ENCODE measurements at regions not wholly inside any gene's neighbourhood (a gene's known extent, or its start where the extent isn't known, plus 50 kb on each side); places are given as distances from the start of the nearest gene placed in this dataset.
A peak's percentile ranks its signal among the peaks of the same experiment; 100 is the strongest.

DNA sequence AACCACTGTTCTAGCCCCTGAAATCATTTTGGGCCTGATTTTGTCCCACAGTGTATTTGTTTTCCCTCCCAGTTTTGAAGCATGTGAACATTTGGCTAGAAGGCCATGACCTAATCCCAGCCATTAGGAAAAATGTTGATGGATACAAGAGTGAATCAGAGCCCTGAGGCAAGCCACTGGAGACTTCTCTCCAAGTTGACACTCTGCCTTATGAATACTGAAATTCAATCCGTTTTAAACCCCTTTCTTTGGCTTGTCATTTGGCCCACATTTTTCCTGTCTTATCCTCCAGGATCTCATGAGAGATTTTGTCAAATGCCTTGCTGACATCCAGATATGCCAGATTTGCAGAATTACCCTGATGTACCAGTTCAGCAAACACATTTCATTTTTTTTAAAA, 158.8 kb downstream of the FAT3 start:
- peak; percentile 64 for DNase-seq (ENCODE audit: low read depth)

DNA sequence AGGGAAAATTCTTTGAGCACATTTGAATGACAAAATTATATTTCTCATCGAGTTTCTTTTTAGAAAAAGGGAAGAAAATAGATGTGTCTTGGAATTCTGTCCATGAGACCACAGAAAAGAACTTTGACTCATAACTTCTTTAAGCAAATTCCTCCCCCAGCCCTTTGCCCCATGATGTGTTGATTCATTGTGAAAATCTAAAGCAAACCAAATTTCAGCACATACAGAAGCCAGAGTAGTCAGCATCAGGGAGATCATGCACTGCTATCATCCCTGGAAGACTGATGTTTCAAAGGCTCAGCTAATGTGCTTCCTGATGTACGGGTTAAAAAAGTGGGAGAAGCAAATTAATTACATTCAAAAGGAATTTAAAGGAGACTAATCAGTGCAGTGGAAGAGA, 159.7 kb downstream of the FAT3 start:
- no peak for DNase-seq (ENCODE audit: low read depth)

DNA sequence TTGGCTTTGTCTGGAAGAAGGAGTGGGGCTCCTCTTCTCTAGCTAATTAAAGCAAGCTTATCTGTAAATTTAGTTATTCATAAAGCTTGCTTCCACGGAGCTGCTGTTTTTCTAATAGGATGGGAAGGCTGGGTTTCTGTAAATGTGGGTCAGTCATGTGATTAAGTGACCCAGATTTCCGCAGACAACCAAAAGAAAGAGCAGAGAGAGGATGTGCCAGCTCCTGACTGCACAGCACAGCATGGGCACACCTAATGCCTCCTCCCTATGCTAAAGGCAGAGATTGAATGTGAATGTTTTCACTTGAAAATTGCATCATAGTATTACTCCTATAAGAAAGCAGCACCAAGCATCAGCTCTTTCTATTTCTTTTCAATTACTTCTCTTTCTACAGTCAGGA, 160.2 kb downstream of the FAT3 start:
- DNase-seq (ENCODE audit: low read depth): no peak

DNA sequence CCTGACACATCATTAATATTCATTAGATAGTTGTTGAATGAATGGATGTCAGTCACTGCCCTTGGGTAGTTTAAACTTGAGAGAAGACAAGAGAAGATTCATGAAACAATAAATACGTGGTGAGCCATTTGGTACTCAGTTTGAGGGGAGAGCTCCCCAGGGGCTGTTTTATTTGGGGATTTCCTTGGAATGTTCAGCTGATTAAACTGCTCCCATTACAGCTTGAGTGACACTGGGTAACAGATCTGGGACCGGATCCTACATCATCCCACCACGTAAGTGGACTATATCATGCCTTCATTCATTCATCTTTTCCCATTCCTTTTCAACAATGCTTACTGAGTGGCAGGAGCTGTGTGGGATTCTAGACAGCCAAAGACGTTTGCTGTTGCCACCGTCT, 162.0 kb downstream of the FAT3 start:
- no peak for DNase-seq (ENCODE audit: low read depth)

DNA sequence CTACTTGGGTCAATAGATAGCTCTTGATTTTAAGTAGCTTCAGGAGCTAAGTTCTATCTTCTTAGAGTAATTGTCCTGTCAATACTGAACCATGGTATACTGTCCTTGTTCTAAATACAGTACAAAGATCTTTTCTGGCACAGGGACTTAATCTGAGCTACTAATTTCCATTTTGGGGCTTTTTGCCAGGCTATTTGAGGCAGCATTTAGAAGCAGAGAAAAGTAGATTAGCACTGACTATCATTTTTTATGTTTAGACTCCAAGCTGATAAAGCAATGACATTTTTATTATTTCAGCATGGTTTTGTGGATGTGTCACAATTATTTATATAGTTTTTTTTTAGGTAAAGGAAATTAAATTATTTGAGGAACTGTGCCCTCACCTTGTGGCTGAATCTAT, 163.2 kb downstream of the FAT3 start:
- DNase-seq (ENCODE audit: low read depth): no peak

DNA sequence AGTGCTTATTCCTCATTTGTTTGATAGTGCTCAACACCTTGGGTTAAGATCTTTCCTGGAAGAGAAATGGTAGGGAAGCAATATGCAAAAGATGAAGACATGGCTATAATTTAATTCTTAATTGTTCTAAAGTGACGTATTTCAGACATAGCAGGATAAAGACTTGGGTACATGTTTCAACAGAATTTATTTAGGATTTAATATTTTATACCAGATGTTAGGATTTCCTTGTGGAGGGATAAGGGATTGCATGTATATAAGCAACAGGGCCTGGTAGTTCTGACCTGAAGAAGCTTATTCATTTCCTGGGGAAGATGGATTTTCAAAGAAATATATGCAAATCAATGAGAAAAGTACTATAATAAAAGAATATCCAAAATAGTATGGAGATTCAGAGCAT, 163.8 kb downstream of the FAT3 start:
- no peak for DNase-seq (ENCODE audit: low read depth)

DNA sequence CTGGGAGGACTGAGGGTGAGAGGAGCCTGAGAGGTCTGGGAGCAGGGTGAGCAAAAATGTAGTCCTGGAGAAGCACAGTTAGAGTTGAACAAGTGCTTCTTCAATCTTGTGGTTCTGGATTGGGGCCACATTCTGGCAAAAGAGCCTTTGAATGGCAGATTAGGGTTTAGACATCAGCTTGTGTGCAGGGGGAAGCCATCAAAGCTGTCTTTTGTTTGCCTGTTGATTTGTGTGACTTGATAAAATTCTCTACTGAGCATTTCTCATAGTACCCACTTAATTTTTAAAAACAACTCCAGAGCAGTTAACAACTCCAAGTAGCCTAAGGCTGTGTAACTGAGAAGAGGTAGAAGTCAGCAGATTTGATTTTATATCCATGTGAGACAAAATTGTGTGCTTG, 166.2 kb downstream of the FAT3 start:
- DNase-seq (ENCODE audit: low read depth): no peak

DNA sequence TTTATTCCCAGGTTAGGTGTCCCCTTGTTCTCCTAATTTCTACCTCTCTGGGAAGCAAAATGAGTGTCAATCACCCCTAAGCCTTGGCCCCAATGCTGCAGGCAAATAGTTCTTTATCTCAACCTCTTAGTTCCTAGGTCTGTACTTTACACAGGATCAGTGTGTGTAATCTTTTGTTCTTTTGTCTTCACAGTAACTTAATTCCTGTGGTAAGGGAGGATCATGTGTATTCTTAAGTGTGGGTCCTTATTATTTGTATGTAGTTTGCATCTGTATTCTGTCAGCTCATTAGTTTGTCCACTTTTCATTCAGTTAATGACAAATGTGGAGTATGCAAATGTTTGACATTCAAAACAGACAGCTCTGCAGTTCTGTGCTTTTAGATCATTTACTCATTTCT, 166.7 kb downstream of the FAT3 start:
- no peak for DNase-seq (ENCODE audit: low read depth)

DNA sequence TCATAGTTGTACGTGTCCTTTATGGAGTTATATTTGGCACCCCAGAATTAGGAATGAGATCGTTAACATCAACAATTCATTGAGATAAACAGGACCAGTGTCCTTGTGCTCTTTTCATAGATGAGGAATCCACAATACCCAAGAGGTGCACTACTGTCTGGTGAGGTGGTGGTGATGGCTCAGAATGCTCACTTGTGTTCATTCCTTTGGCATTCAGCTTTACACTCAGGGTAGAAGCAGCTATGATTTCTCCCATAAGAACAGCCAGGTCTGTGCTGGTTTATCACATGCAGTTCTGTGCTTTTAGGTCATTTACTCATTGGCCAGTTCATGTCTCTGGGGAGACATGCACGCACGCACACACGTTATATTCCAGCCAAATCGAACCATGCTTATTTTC, 167.2 kb downstream of the FAT3 start:
- no peak for DNase-seq (ENCODE audit: low read depth)

DNA sequence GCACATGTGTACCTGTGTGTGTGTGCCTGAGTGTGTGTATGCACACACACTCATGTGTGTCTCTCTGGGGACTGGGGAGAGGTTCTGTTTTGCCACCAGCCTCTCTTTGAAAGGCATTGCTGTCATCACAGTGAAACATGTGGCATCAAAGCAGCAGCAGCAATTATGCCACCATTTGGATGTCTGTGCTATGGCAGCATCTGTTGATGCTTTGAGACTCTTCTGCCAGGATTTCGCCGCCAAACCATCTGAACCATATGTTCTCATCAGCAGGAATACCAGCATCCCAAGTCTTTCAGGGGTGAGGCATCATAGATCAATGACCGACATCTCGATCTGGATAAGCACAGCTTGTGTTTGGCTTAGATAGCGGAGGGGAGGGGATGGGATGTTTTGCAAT, 168.6 kb downstream of the FAT3 start:
- no peak for DNase-seq (ENCODE audit: low read depth)

DNA sequence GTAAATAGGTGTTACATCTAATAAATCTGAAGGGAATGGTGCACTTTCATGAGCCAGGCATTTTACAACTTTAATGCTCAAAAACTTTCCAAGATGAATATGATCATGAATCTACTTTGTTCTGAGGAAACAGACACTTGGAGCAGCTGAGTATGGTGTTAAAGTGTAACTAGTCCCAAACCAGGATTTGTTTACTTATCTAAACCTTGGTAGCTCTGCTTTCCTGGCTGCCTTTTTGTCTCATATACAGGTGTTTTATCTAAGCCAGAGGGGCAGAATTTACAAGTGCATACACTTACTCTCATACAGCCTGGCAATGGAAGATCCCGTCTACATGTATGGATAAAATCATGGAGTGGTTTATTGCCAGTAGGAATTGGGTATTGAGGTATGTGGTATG, 171.5 kb downstream of the FAT3 start:
- DNase-seq (ENCODE audit: low read depth): no peak

DNA sequence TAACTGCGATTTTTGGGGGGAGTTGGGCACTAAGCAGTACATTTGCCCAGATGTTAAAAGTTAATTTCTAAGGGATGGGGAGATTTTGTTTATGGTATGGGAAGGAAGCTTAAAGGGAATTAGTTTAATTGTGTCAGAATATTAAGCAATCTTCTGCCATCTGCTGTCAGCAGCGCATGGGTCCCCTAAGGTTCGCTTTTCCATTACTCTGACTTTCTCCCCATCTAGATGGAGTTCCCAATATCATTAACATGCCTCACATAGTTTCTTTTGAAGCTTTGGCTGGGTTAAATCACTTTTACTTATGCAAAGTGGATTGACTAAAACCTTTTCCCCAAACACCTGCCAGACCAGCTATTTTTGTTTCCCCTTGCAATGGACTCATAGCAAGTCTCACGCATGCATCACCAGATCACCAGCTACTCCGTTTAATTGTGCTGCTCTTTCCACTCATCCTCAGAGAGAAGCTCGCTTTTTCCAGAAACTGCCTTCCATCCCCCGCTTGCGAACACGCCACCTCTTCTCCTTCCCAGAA, 172.7 kb downstream of the FAT3 start:
- no peak for DNase-seq (ENCODE audit: low read depth)

DNA sequence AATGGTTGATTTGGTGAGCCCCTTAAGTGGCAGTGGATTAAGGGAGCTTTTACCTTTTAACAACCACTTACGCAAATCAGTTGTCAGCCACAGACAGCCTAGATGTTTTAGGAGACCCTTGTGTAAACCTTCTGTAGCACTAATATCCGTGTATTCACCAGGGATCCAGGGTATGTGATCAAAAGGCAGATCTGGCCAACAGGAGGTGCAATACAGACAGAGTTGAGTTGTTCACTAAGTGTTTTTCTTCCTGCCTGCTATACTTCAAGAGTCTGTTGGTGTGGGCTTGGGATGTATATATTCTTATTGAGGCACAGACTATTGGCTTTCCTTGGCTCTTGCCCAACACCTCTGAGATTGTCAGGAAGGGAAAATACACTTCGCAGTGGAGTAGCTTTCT, 175.1 kb downstream of the FAT3 start:
- no peak for DNase-seq (ENCODE audit: low read depth)

DNA sequence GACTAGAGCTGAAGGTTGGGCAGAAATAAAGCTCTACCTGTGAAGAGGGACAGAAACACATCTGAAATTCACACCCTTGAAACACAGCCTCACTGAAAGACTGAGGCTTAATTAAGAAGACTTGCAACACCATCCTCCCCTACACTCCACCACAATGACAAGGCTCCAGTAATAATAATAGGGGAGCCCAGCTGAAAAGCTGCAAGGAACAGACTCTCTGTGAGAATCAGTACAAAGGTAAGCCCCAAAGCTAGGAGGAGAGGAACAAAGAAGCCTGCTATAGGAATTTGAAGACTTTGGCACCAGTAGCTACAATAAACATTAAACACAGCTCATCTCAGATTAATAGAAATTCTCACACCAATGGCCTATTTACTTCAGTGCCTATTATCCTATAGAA, 176.9 kb downstream of the FAT3 start:
- no peak for DNase-seq (ENCODE audit: low read depth)

DNA sequence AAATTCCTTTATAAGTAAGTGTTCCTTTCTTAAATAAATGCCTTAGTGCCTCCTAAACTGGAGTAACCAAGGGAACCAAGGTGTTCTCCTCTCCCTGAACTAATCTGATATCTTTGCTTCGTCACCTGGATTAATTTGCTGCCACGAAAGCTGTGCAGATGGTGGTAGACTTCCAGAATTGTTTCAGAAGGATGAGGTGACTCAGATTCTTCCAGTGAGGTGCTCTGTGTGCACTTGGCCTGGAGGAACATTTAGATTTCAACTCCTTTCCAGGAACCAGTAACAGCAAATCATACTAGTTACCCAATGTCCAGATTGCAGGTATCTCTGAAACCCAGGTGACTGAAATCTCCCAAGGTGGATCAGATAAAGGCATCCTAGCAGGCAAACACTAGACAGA, 181.9 kb downstream of the FAT3 start:
- no peak for DNase-seq (ENCODE audit: low read depth)

DNA sequence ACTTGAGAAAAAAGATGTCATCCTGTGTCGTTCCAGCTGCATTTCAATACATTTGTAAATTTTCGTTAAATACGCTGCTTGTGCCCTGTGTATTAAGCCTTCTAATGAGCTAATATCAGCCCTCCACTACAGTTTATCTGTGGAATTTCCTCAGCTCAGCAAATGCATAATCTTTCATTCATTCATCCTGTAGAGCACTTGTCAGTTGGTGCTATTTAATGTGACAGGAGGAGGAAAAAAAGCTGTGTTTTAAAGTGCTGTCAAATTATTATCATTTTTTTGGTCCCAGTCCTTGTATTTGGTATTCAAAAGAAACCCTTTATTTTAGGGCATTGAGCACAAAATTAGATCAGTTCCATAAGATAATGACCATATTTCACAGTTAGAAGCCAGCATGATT, 184.7 kb downstream of the FAT3 start:
- DNase-seq (ENCODE audit: low read depth): no peak

DNA sequence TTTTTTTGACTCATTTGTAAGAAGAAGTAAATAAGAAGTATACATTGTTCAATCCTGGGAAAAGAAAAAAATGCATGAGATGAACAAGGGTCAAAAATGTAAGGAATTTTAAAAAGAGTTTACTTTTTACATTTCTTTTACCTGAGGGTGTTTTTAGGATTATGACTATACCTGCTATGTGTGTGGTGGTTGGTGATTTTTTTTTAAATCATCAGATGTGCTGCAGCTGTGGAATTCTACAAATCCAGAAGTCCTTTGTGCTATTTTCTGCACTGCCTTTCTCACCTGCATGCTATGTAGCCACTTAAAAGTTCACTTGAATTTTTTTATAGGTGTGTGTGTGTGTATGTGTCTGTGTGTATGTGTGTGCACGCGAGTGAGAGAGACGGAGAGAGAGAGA, 185.3 kb downstream of the FAT3 start:
- no peak for DNase-seq (ENCODE audit: low read depth)

DNA sequence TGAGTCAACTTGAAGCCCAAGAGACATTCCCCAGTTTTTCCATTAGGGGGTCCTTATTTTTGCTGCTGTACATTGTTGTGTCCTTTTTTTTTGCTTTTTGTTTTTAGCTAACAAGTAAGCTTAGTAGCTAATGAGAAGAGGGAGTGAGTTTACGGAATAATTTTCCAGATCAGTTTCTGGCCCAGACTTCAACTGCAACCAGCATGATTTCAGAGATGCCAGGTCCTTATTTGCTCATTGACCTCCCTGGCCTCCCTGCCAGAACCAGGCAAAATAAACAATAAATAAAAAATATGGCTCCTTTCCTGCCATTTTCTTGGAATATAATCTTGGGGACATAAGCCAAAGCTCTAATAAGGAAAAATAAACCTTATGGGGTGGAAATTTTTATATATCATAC, 185.9 kb downstream of the FAT3 start:
- DNase-seq (ENCODE audit: low read depth): no peak

DNA sequence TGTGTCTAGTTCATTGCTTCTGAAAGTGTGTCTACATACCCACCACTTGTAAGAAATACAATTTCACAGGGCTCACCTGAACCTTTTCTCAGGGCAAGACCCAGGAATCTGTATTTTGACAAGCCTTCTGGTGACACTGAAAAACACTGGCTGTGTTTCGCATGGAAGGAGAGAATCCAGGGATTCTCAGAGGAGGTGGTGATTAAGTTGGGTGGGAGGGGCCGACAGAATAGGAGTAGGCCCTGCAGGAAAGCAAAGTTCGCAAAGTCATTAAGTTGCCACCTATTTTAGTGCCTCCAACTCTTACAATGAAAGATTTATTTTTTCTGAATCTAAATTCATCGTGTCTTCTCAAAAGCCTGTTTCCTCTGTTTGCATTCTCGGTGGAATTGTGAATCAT, 186.8 kb downstream of the FAT3 start:
- no peak for DNase-seq (ENCODE audit: low read depth)

DNA sequence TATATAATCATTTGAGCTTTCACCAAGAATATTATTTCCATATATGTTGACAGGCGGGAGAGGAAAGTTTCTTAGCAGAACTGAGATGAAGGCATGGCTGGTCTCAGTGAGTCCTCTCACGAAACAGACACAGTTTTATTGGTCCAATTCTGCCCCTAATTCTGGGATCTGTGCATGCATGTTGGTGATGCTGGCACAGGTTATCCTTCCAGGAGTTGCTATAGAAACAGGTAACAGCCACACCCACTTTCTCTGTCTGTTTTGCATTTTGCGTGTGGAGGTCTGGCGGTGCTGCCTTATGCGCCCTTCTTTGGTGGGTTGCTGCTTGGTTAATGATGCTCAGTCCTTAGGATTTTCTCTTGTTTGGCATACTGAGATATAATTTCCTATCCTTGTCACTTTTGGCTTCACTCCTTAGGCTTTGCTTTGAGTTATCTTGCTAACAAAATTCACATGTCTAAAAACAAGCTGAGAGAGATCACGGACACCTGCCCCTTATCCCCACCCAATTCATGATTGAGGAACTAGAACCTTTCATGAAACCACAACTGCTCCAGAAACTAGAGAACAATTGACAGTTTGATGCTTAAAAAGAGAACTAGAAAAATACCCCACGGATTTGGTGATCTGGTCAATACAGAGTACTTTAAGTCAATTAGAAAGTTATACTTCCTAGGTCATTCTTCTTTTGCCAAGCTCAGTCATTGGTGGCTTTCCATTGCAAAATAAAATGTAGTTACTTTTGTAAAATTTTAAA, 189.3 kb downstream of the FAT3 start:
- DNase-seq (ENCODE audit: low read depth): no peak

DNA sequence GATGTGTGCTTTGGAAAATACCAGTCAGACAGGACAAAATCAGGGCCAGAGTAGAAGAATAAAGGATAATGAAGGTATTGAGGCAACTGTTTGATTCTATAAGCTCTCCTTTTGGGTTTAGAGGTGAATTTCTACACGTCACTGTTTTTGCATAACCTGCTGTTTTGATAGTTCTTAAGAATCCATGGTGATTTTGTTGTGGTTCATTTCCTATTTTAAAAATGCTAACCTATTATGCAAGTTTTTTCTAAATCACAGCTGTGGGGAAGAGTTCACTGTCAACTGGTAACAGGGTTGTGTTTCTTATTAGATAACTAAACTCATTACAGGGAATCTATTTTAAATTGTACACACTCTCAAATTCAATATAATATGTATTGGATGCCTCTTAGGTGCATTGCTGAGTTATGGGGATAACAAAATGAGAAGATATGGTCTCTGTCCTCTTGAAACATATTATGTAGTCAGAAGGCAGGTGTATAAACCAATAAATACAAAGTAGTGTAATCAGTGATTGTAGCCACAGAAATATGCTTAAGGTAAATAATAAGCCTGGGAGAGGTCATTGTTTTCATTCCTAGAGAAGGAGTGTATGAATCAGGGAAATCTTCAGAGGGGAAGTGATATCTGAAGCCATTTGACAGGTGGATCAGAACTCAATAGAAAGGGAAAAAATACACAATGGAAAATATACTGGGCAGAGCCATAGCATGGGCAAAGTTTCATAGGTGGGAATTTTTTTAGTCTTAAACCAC, 192.5 kb downstream of the FAT3 start:
- no peak for DNase-seq (ENCODE audit: low read depth)

DNA sequence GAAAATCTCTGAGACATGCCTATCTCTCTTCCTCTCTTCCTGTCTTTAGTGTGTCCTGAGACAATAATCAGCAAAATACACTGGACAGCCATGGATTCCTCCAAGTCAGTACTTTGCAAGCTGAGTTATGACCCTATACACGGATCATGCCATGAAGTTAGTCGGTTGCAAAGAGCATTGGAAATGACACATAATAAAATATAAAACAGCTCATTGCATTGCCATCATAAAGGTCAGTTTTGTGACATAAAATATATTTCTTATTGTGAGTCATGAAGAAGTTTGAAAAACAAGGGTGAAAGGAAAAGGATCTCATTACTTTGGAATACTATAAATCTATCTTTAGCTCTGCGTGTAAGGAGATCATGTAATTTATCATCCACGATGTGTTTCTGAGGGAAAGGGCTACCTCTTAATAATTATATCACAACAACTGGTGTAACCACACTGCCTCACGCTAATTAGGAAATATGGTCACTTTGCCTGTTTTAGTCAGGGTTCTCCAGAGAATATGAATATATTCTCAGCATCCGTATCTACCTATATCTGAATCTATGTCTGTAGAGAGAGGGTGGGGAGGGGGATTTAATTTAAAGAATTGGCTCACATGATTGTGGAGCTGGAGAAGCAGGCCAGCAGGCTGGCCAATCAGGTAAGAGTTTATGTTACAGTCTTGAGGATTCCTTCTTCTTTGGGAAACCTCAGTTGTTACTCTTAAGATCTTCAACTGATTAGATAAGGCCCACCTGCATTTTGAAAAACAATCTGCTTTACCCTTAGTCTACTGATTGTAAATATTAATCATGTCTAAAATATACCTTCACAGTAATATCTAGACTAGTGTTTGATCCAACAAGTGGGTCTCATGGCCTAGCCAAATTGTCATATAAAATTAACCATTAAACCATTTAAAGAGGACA, 198.8 kb downstream of the FAT3 start:
- DNase-seq (ENCODE audit: low read depth): no peak

Measured in myocyte (in vitro differentiated cells).